Upper lobe of right lung (tissue), 1 donor: ENCODE measurements at regions not wholly inside any gene's neighbourhood (a gene's known extent, or its start where the extent isn't known, plus 50 kb on each side); places are given as distances from the start of the nearest gene placed in this dataset.

Source experiments
- ATAC-seq: fragments of 200-7000 bp; cut with Tn5 transposase; one replicate; pipeline ENCODE4 v1.9.1; 2020; ENCODE audit warnings: mild to moderate bottlenecking, moderate library complexity
- DNase-seq: peaks from one replicate; pipeline ENCODE4 v3.0.0-alpha.2; 2020
- H3K27ac ChIP-seq: fragments of 200-600 bp; one replicate; pipeline ENCODE4 v1.8.0; 2022
- H3K27me3 ChIP-seq: fragments of 200-600 bp; one replicate; pipeline ENCODE4 v1.8.0; 2022; ENCODE audit warnings: mild to moderate bottlenecking
- H3K36me3 ChIP-seq: fragments of 200-600 bp; one replicate; pipeline ENCODE4 v1.8.0; 2022
- H3K4me1 ChIP-seq: fragments of 200-600 bp; one replicate; pipeline ENCODE4 v1.8.0; 2022
- H3K4me3 ChIP-seq: fragments of 200-600 bp; one replicate; pipeline ENCODE4 v1.8.0; 2022; ENCODE audit warnings: mild to moderate bottlenecking
- H3K9me3 ChIP-seq: fragments of 200-600 bp; one replicate; pipeline ENCODE4 v1.8.0; 2022
- CTCF ChIP-seq: fragments of 200-600 bp; IDR thresholded peaks from one replicate; pipeline ENCODE4 v1.8.0; 2022; ENCODE audit warnings: antibody characterized with exemption
- intact Hi-C: fragments of 100-400 bp; cut with DNase I; formaldehyde crosslinking; loops from one replicate; pipeline ENCODE4 v1.11.0; 2022
- donor health status: DM: no; HTN: yes; CAD: no; lungs with severe emphysema.

GRCh38 chr11:11755871-11756270, 85.9 kb upstream of the USP47 start:
- no peaks in the 10 kb centered on the region for H3K27me3 ChIP-seq
- H3K27ac ChIP-seq, result no peak overlapping the region
- TF ChIP-seq CTCF, result no peak
- DNase-seq, result no peak
- ATAC-seq, result no peak
- H3K4me1 ChIP-seq, result no peaks in the 10 kb centered on the region
- H3K4me3 ChIP-seq, result no peak overlapping the region
- H3K36me3 ChIP-seq, result no peaks in the 10 kb centered on the region
- no peaks in the 10 kb centered on the region for H3K9me3 ChIP-seq
- intact Hi-C loops, result no loop called here

GRCh38 chr11:11752679-11753078, 89.1 kb upstream of the USP47 start:
- TF ChIP-seq CTCF, result no peak
- Histone ChIP-seq H3K4me3 (no peak overlapping the region), H3K27ac (no peak overlapping the region), H3K27me3 (no peaks in the 10 kb centered on the region), H3K4me1 (no peaks in the 10 kb centered on the region), H3K36me3 (no peaks in the 10 kb centered on the region), H3K9me3 (no peaks in the 10 kb centered on the region)
- intact Hi-C loops, result no loop called here
- DNase-seq, result no peak
- no peak for ATAC-seq

GRCh38 chr11:11750017-11750878, 91.5 kb upstream of the USP47 start:
- Histone ChIP-seq H3K4me3 (no peak overlapping the region), H3K36me3 (no peaks in the 10 kb centered on the region), H3K9me3 (no peaks in the 10 kb centered on the region), H3K27me3 (no peaks in the 10 kb centered on the region), H3K27ac (no peak overlapping the region), H3K4me1 (no peaks in the 10 kb centered on the region)
- ATAC-seq (no peak), DNase-seq (no peak)
- TF ChIP-seq CTCF, result no peak
- intact Hi-C loops, result no loop called here

GRCh38 chr11:11748706-11749365, 92.9 kb upstream of the USP47 start:
- intact Hi-C loops, result no loop called here
- Histone ChIP-seq H3K9me3 (no peaks in the 10 kb centered on the region), H3K27ac (no peak overlapping the region), H3K27me3 (no peaks in the 10 kb centered on the region), H3K36me3 (no peaks in the 10 kb centered on the region), H3K4me3 (no peak overlapping the region), H3K4me1 (no peaks in the 10 kb centered on the region)
- TF ChIP-seq CTCF, result no peak
- DNase-seq (no peak), ATAC-seq (no peak)

- no peak for TF ChIP-seq CTCF
- H3K27ac ChIP-seq, result no peak overlapping the region
- no peaks in the 10 kb centered on the region for H3K4me1 ChIP-seq
- intact Hi-C loops, result no loop called here
- H3K36me3 ChIP-seq, result no peaks in the 10 kb centered on the region
- H3K27me3 ChIP-seq, result no peaks in the 10 kb centered on the region
- H3K4me3 ChIP-seq, result no peak overlapping the region
- DNase-seq (no peak), ATAC-seq (no peak)
- no peaks in the 10 kb centered on the region for H3K9me3 ChIP-seq
Observed at GRCh38 chr11:11747570-11747969, 94.2 kb upstream of the USP47 start.
